Suprapubic skin (tissue), 4 donors: ENCODE measurements at regions not wholly inside any gene's neighbourhood (a gene's known extent, or its start where the extent isn't known, plus 50 kb on each side); places are given as distances from the start of the nearest gene placed in this dataset.
"Not testable (repeated sequence)": the region's sequence is repeated elsewhere in the genome, so short reads cannot be mapped to it uniquely, and the experiment has no call there.

Experiments used
- DNase-seq, 2 donors: peaks; one replicate each; pipeline ENCODE4 v3.0.0-alpha.2; 2019; ENCODE audit warnings: low spot score in 2 of 2
- H3K27ac ChIP-seq: fragments of 200-600 bp; sonication (generic); one replicate; pipeline ENCODE4 v1.5.1; 2019
- H3K27me3 ChIP-seq: fragments of 200-600 bp; sonication (generic); one replicate; pipeline ENCODE4 v1.5.1; 2019
- H3K36me3 ChIP-seq: fragments of 200-600 bp; sonication (generic); one replicate; pipeline ENCODE4 v1.5.1; 2019
- H3K4me1 ChIP-seq: fragments of 200-600 bp; sonication (generic); one replicate; pipeline ENCODE4 v1.5.1; 2019
- H3K4me3 ChIP-seq: fragments of 200-600 bp; sonication (generic); one replicate; pipeline ENCODE4 v1.5.1; 2019; ENCODE audit warnings: mild to moderate bottlenecking
- H3K9me3 ChIP-seq: fragments of 200-600 bp; sonication (generic); one replicate; pipeline ENCODE4 v1.5.1; 2019
- CTCF ChIP-seq, 2 donors: fragments of 200-600 bp in 1 of 2; fragments of 450-650 bp in 1 of 2; sonication (generic) in 1 of 2; IDR thresholded peaks; one replicate each; pipeline ENCODE4 v1.5.1; 2016 to 2019; ENCODE audit warnings: antibody characterized with exemption in 2 of 2, mild to moderate bottlenecking in 1 of 2, moderate library complexity in 1 of 2
- EP300 ChIP-seq: sonication (generic); formaldehyde crosslinking; IDR thresholded peaks from one replicate; pipeline ENCODE4 v1.6.1; 2017; ENCODE audit warnings: antibody characterized with exemption
- POLR2A ChIP-seq, 2 donors: fragments of 450-650 bp; IDR thresholded peaks; one replicate each; pipeline ENCODE4 v1.6.1; 2017; ENCODE audit warnings: antibody characterized with exemption in 2 of 2, mild to moderate bottlenecking in 2 of 2, moderate library complexity in 2 of 2
- POLR2AphosphoS5 ChIP-seq, 3 donors: sonication (generic); formaldehyde crosslinking; IDR thresholded peaks; one replicate each; pipeline ENCODE4 v1.6.1; 2017; ENCODE audit warnings: antibody characterized with exemption in 3 of 3
- WGBS: methylation state at CpG from one replicate; pipeline ENCODE4 v1.1.5; 2018; 5-methylcytosine and 5-hydroxymethylcytosine counted together

- WGBS, result 87% methylated on average over 2 of the region's 2 CpGs
- Histone ChIP-seq H3K4me3 (no peak overlapping the region), H3K27me3 (no peaks in the 10 kb centered on the region), H3K9me3 (no peaks in the 10 kb centered on the region), H3K4me1 (no peaks in the 10 kb centered on the region), H3K36me3 (no peaks in the 10 kb centered on the region), H3K27ac (no peak overlapping the region)
- TF ChIP-seq CTCF (IDR thresholded peaks at IDR 0.05) (no peak), POLR2AphosphoS5 (IDR thresholded peaks at IDR 0.05) (no peak), POLR2A (IDR thresholded peaks at IDR 0.05) (no peak), EP300 (no peak)
- no peak for DNase-seq
Measured at GRCh38 chr20:11702721-11703518, 214.8 kb upstream of the BTBD3 start.

GRCh38 chr20:11705512-11705911, 212.2 kb upstream of the BTBD3 start:
- no peaks in the 10 kb centered on the region for H3K9me3 ChIP-seq

GRCh38 chr20:11708223-11708622, 209.5 kb upstream of the BTBD3 start:
- H3K9me3 ChIP-seq, H3K4me3 ChIP-seq, H3K27me3 ChIP-seq, DNase-seq, H3K27ac ChIP-seq, H3K36me3 ChIP-seq, H3K4me1 ChIP-seq: not testable (repeated sequence)
- WGBS, result 92% methylated on average over 9 of the region's 9 CpGs

More at GRCh38 chr20:11705512-11705911, 212.2 kb upstream of the BTBD3 start:
- Histone ChIP-seq H3K27ac (no peak overlapping the region), H3K4me3 (no peak overlapping the region), H3K36me3 (no peaks in the 10 kb centered on the region), H3K27me3 (no peaks in the 10 kb centered on the region), H3K4me1 (no peaks in the 10 kb centered on the region)
- TF ChIP-seq CTCF (IDR thresholded peaks at IDR 0.05) (no peak), POLR2A (IDR thresholded peaks at IDR 0.05) (no peak), EP300 (no peak), POLR2AphosphoS5 (IDR thresholded peaks at IDR 0.05) (no peak)
- DNase-seq, result no peak

- no peaks in the 10 kb centered on the region for H3K27me3 ChIP-seq
- H3K4me1 ChIP-seq, result no peaks in the 10 kb centered on the region
- no peak overlapping the region for H3K27ac ChIP-seq
- H3K4me3 ChIP-seq, result no peak overlapping the region
- TF ChIP-seq EP300, result no peak
- H3K36me3 ChIP-seq, result no peaks in the 10 kb centered on the region
- H3K9me3 ChIP-seq, result no peaks in the 10 kb centered on the region
- no peak for DNase-seq
- WGBS, result 82% methylated on average over 5 of the region's 5 CpGs
Measured at GRCh38 chr20:11711214-11711613, 206.5 kb upstream of the BTBD3 start.

- no peak for TF ChIP-seq POLR2AphosphoS5 (IDR thresholded peaks at IDR 0.05)
- no peak for TF ChIP-seq POLR2A (IDR thresholded peaks at IDR 0.05)
- TF ChIP-seq EP300, result no peak
- TF ChIP-seq CTCF (IDR thresholded peaks at IDR 0.05), result no peak
- no peak for DNase-seq
- WGBS, result 79% methylated on average over 3 of the region's 3 CpGs
Measured at GRCh38 chr20:11712639-11713160, 205.0 kb upstream of the BTBD3 start.

GRCh38 chr20:11714886-11715285, 202.8 kb upstream of the BTBD3 start:
- WGBS, result 36% methylated on average over 2 of the region's 2 CpGs
- TF ChIP-seq POLR2A (IDR thresholded peaks at IDR 0.05) (no peak), POLR2AphosphoS5 (IDR thresholded peaks at IDR 0.05) (no peak), CTCF (IDR thresholded peaks at IDR 0.05) (no peak), EP300 (no peak)
- Histone ChIP-seq H3K36me3 (no peaks in the 10 kb centered on the region), H3K4me3 (no peak overlapping the region), H3K9me3 (no peaks in the 10 kb centered on the region), H3K4me1 (no peaks in the 10 kb centered on the region), H3K27ac (no peak overlapping the region), H3K27me3 (no peaks in the 10 kb centered on the region)
- no peak for DNase-seq

More at GRCh38 chr20:11712639-11713160, 205.0 kb upstream of the BTBD3 start:
- Histone ChIP-seq H3K4me1 (no peaks in the 10 kb centered on the region), H3K9me3 (no peaks in the 10 kb centered on the region), H3K36me3 (no peaks in the 10 kb centered on the region), H3K27ac (no peak overlapping the region), H3K4me3 (no peak overlapping the region), H3K27me3 (no peaks in the 10 kb centered on the region)
